ENCODE measurements at regions not wholly inside any gene's neighbourhood (a gene's known extent, or its start where the extent isn't known, plus 50 kb on each side); places are given as distances from the start of the nearest gene placed in this dataset.
"Not testable (repeated sequence)": the region's sequence is repeated elsewhere in the genome, so short reads cannot be mapped to it uniquely, and the experiment has no call there.

DNA sequence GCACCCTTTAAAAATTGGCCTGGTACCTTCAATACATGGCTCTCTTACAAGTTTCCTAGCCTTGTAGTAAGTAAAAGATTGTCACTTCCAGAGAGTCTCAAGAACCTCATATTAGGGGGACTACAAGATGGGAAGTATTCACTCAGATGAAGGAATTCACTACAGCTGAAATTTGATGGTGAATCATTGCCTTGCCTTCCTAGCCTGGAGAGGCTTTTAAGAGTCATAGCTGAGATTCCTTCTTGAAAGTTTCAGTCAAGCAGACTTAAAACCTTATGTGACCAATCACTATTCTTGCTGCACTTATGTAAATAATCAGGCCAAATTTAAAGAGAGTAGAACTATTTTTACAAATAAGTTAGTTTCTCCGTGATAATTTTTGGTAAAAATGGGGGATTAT lies 451.6 kb downstream of the TRHDE start:
- no peak for DNase-seq

GRCh38 chr12:72729451-72730010 lies 457.4 kb downstream of the TRHDE start:
- no peak for DNase-seq

DNA sequence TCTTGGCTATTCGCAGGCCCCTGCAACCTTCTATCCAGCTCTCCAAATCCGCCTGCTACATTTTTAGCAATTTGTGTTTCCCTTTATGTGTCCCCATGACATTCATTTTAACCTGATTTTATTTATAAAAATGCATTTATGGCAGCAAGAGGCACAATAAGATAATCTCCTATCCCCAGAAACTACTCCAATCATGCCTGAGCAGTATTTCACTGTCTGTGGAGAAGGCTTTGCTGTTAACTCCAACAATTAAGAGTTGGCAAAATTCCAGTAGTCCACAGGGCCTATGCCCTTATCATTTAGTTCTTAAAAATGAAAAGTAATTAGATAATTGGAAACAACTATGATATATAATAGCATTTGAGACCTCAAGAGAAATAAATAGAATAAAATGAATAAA lies 462.4 kb downstream of the TRHDE start:
- DNase-seq = no peak

GRCh38 chr12:72738811-72739210 lies 466.6 kb downstream of the TRHDE start:
- DNase-seq = no peak

- DNase-seq = no peak
Measured at GRCh38 chr12:72740064-72740463, 467.9 kb downstream of the TRHDE start.

DNA sequence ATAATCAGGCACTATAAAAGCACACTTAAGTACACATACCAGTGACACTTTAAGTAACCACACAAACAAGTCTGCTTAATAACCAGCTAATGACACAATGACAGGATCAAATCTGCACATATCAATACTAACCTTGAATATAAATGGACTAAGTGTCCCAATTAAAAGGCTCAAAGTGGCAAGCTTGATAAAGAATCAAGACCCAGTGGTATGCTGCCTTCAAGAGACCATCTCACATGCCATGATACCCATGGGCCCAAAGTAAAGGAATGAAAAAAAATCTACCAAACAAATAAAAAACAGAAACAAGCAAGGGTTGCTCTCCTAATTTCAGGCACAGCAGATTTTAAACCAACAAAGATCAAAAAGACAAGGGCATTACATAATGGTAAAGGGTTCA lies 470.4 kb downstream of the TRHDE start:
- no peak for DNase-seq

GRCh38 chr12:72746048-72746447 lies 473.9 kb downstream of the TRHDE start:
- no peak for DNase-seq

- DNase-seq = no peak
Measured at GRCh38 chr12:72747111-72747849, 475.1 kb downstream of the TRHDE start.

GRCh38 chr12:72748971-72749370 lies 476.8 kb downstream of the TRHDE start:
- no peak for DNase-seq

DNA sequence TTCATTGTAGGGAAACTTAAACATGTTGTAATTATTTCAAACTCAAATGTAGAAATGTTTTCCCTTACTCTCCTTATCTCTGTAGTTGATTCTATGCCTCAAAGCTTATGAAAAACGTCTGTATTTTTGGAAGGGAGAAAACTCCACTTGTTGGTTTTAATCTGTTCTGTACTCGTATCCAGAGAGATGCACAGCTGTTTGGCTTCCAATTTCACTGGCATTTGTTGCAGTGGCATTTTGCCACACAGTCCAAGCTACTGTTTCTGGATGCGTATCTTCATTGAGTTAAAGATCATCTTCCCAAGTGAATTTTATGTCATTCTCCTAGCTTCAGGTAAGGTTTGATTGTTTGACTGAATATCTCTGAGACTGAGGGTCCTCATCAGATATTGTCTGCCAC lies 481.4 kb downstream of the TRHDE start:
- no peak for DNase-seq

DNA sequence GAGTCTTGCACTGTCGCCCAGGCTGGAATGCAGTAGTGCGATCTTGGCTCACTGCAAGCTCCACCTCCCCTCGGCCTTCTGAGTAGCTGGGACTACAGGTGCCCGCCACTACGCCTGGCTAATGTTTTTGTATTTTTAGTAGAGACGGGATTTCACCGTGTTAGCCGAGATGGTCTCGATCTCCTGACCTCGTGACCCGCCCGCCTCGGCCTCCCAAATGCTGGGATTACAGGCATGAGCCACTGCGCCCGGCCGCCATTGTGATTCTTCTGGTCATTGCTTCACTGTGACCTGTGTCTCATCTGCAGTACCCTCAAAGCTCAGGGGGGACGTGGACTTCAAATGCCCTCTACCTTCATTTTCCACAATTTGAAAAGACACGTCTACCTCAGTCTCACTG lies 481.9 kb downstream of the TRHDE start:
- not testable (repeated sequence) for DNase-seq

DNA sequence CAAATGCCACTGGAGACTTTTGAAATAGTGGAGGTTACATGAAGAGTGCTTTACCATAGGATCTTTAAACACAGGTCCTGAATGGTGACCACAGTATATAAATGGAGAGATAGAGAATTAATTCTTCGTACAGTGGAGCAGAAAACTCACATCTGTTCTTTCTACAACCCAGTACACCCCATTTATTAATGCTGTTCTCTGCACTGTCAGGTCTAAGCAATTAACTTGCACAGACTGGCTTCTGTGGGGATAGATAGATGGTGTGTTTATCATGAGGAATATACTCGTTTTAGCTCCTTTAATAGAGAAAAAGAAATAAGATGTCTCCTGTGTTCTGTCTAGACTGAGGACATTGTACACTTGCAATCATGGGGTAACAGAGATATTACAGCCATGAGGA lies 494.3 kb downstream of the TRHDE start:
- no peak for DNase-seq

DNA sequence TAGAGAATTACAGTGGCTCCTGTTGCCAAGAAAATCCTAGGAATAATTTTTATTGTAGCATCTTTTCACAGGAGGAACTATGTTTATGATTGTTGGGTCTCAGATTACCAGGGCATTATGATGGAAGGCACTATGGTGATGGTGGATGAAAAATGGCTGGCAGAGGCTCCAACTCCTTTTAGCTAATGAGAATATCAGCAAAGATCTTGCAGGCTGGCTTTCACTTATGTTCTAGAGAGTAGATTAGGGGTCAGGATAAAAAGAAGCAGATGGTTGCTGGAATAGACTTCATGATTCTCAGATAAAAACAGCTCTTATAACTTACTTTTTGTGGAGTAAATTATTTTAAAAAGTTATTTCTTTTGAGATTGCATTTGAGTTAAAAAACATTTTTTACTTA lies 501.9 kb downstream of the TRHDE start:
- no peak for DNase-seq

GRCh38 chr12:72777806-72778205 lies 505.6 kb downstream of the TRHDE start:
- DNase-seq = no peak

- no peak for DNase-seq
Measured at GRCh38 chr12:72790273-72790672, 518.1 kb downstream of the TRHDE start.

DNA sequence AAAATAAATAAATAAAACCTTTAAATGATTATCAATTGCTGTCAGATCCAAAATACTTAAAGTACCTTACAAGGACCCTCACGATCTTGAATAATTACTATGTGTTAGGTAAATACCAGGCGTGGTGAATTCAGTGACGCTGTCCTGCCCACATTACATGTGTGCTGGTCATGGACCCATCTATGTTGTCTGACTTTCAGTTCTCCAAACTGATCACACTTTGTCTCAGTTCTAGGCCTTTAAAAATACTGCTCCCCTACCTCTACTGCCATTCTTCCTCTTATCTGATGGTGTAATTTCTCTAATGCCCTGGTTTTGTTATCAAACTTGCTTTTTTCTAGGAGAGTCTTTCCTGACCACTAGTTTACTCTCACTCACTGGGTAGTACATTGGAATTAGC lies 520.7 kb downstream of the TRHDE start:
- no peak for DNase-seq

- no peak for DNase-seq
Measured at GRCh38 chr12:72793796-72794195, 521.6 kb downstream of the TRHDE start.

- DNase-seq = no peak
Measured at GRCh38 chr12:72815421-72815820, 543.3 kb downstream of the TRHDE start.

- no peak for DNase-seq
Measured at GRCh38 chr12:72828662-72829324, 556.6 kb downstream of the TRHDE start.

DNA sequence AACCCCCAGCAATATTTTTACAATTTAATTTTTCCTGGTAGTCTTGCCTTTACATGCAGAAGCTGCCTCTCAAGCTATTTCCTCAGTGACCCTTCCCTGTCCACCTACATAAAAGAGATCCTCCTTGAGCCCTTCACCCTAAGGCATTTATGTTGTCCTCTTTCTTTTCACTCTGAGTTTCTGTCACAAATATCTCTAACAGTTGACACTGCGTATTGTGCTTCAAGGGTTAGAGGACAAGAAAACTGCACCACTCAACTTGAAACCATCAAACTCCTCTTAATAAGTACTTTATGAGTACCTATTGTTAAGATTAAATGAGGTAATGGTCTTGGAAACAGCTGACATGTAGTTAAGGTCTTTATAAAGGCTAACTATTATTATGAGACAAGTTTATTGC lies 557.7 kb downstream of the TRHDE start:
- DNase-seq = no peak

DNA sequence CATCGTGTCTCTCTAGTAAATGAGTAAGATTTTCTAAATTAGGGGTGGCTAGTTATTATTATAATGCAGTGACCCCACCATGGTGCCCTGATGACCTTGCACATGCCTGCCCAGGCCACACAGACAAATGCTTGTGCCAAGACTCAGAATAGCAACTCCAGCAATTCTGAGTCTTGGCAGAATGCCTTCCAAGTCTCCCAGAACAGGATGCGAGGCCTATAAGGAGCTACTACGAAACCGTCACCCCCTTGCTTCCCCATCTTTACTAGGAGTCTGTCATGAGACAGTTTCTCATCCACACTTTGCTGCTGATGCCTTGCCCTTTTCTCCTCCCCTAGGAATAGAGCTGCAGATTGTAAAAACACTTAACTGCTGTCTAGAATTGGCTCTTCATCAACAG lies 559.9 kb downstream of the TRHDE start:
- no peak for DNase-seq

DNA sequence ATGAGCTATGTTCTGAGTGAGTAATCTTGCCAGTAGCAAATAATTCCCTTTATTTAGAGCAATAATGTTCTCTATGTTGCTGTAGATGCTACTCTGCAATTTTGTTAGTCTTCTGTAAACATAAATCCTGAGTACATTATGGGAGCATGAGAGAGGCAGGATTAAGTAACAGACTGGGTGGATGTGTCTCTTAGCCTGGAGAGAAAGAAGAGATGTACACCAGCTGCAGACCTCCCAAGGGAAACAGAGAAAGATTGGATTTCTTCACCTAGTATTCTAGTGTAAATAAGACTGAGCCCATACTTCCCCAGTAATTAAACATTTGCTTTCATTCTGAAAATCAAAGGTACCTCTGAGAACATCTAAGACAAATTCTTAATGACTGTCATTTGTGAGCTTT lies 564.0 kb downstream of the TRHDE start:
- no peak for DNase-seq

DNA sequence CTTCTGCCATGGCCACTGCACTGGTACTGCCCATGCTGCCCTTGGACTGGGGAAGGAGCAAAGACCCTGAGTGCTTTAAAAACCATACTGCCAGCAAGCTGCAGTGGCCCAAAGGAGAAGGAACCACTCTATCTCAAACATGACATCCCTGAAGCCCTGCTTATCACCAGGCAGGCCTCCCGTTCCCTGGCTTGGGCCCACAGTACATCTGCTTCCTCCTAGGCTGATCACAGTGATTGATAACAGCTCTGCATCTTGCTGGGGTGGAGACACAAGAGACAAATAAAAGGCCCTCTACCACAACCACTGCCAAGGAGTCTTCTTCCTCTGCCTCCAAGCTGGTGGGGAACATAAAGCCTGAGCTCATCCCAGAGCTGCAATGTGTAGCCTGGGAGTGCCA lies 567.5 kb downstream of the TRHDE start:
- no peak for DNase-seq

DNA sequence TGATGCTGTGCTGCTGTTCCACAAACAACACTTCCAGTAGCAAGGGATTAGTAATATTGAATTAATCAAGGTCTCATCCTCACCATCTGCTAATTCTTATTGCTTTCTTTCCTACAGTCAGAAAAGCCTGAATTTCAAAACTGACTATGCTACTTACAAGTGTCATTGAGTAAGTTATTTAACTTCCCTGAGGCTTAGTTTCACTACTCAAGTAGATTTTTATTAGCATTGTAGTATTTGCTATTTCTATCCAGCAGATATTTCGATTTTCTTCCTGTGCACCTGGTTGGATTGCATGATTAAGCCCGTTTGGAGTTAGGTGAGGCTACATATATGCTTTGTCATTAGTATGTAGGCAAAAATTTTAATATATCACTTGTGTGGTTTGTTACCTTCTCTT lies 591.5 kb downstream of the TRHDE start:
- no peak for DNase-seq

DNA sequence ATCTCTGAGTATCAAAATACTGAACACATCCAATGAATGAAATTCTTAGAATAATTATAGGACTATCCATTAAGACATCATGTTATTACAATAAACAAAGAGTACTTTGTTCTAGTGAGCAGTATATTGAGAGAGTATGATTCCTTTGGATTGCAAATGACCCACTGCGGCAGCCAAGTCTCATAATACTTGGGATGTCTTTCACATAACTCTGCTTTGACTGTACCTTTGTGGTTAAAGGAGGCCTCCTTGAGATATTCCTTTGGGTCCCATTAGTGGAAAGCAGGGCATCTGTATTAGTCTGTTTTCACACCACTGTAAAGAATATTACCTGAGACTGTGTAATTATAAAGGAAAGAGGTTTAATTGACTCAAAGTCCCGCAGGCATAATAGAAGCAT lies 593.8 kb downstream of the TRHDE start:
- no peak for DNase-seq
